ENCODE measurements at regions not wholly inside any gene's neighbourhood (a gene's known extent, or its start where the extent isn't known, plus 50 kb on each side); places are given as distances from the start of the nearest gene placed in this dataset.

DNA sequence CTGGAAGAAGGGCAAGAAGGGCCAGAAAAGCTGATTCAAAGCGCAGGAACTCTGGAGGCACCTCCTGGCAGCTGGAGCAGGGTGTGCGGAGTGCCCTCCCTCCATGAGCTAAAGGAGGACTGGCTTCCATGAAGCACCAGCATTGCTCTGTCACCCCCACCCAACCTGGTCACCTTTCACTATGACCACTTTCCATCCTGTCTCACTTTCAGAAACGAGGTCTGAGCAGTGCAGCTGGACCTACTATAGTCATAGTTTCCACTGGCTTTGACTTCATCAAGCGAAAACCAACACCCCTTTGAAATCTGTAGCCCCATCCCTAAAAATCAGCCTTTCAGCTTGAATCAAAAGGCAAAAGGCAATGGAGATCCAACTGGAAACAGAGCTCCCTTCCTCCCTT lies 84.8 kb upstream of the CACNA1E start:
- TF ChIP-seq GATA2 (IDR thresholded peaks at IDR 0.05; ENCODE audit: low read depth, low read length) (no peak), GATA3 (IDR thresholded peaks at IDR 0.05; ENCODE audit: low read depth, low read length) (no peak)

Measured in SH-SY5Y (cell line).